ENCODE measurements at regions not wholly inside any gene's neighbourhood (a gene's known extent, or its start where the extent isn't known, plus 50 kb on each side); places are given as distances from the start of the nearest gene placed in this dataset.

DNA sequence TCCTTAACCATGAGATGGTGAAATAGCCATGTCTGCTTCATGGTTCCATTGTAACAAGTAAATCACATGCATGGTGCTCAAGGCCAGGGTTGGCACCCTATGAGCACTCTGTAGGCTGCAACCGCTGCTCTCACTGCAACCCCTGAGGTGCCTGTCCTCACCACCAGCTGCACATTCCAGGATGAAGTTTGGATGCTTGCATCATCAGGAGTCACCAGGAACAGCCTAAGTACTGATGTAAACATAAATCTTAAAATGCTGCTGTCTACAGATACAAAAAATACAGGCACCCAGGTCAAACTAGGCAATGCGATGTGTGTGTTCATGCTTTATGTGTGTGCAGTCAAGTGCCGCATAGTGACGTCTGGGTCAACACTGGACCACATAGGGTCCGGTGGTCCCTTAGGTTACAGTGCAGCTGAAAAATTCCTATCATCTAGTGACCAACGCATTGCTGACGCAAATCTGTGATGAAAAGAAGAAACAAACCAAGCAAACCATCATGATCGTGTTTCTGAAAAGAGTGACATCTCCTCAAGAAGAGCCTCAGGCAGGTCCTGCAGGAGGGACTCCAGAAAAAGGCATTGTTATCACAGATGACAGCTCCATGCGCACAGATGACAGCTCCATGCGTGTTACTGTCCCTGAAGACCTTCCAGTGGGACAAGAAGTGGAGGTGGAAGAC is 234.8 kb downstream of the AUH start:
- Histone ChIP-seq H4K20me1 (ENCODE audit: control insufficient read depth, insufficient read depth, low read length, poor library complexity, severe bottlenecking) (no peaks in the 10 kb centered on the region), H3K27me3 (replicated peaks in 1 of 4; ENCODE audit: control extremely low read depth in 1 of 4, control insufficient read depth in 3 of 4, insufficient read depth in 4 of 4, low read length in 3 of 4) (no peaks in the 10 kb centered on the region), H3K4me2 (replicated peaks; ENCODE audit: low read depth, low read length, poor library complexity, severe bottlenecking) (no peak overlapping the region), H3K4me1 (ENCODE audit: control insufficient read depth in 2 of 2, insufficient read depth in 2 of 2, low read length in 2 of 2) (no peaks in the 10 kb centered on the region), H3K79me2 (ENCODE audit: control insufficient read depth, insufficient read depth, low read length) (no peaks in the 10 kb centered on the region), H3K9ac (ENCODE audit: low read length) (no peak overlapping the region), H3K4me3 (ENCODE audit: control extremely low read depth in 1 of 5, extremely low read depth in 1 of 5, insufficient read depth in 1 of 5, low read depth in 2 of 5, low read length in 4 of 5) (no peak overlapping the region), H2AFZ (ENCODE audit: insufficient read depth, low read depth, low read length, poor library complexity, severe bottlenecking) (no peak overlapping the region), H3K36me3 (replicated peaks in 1 of 2; ENCODE audit: control extremely low read depth in 1 of 2, control insufficient read depth in 1 of 2, extremely low read depth in 1 of 2, insufficient read depth in 2 of 2, low read length in 1 of 2) (no peaks in the 10 kb centered on the region), H3K9me3 (ENCODE audit: control extremely low read depth in 1 of 3, control insufficient read depth in 2 of 3, insufficient read depth in 1 of 3, low read length in 2 of 3) (peaks cover 0 to 2% (median 2%) of the 10 kb centered on the region in 3 donors), H3K27ac (ENCODE audit: low read length in 2 of 2) (no peak overlapping the region)
- no peak for ATAC-seq (ENCODE audit: low read depth)
- H3K4me1 Mint-ChIP-seq = no peaks in the 10 kb centered on the region
- H3K27ac Mint-ChIP-seq = no peak overlapping the region
- peaks cover 3% of the 10 kb centered on the region for H3K9me3 Mint-ChIP-seq (ENCODE audit: insufficient read depth)
- H3K4me3 Mint-ChIP-seq = no peak overlapping the region
- ChIA-PET CTCF (no interaction called here), POLR2A (no interaction called here)
- DNase-seq = no peak
- H3K27me3 Mint-ChIP-seq = no peaks in the 10 kb centered on the region
- TF ChIP-seq EZH2 (IDR thresholded peaks at IDR 0.05; ENCODE audit: borderline replicate concordance, insufficient read depth, low read depth, low read length, poor library complexity, severe bottlenecking) (no peak), CTCF (IDR thresholded peaks at IDR 0.05) (no peak)
- WGBS (ENCODE audit: insufficient coverage) = 96% methylated on average over 10 of the region's 10 CpGs
- intact Hi-C loops (cut with micrococcal nuclease) = no loop called here

GRCh38 chr9:91127653-91128052 is 234.1 kb downstream of the AUH start:
- no peak overlapping the region for H3K27ac Mint-ChIP-seq
- H4K20me1 ChIP-seq (ENCODE audit: control insufficient read depth, insufficient read depth, low read length, poor library complexity, severe bottlenecking) = no peaks in the 10 kb centered on the region
- H3K27me3 Mint-ChIP-seq = no peaks in the 10 kb centered on the region
- H2AFZ ChIP-seq (ENCODE audit: insufficient read depth, low read depth, low read length, poor library complexity, severe bottlenecking) = no peak overlapping the region
- H3K9ac ChIP-seq (ENCODE audit: low read length) = no peak overlapping the region
- intact Hi-C loops (cut with micrococcal nuclease) = no loop called here
- H3K27ac ChIP-seq (ENCODE audit: low read length in 2 of 2) = no peak overlapping the region
- no peaks in the 10 kb centered on the region for H3K27me3 ChIP-seq (replicated peaks in 1 of 4; ENCODE audit: control extremely low read depth in 1 of 4, control insufficient read depth in 3 of 4, insufficient read depth in 4 of 4, low read length in 3 of 4)
- no peak for TF ChIP-seq CTCF (IDR thresholded peaks at IDR 0.05)
- no peak for TF ChIP-seq EZH2 (IDR thresholded peaks at IDR 0.05; ENCODE audit: borderline replicate concordance, insufficient read depth, low read depth, low read length, poor library complexity, severe bottlenecking)
- H3K9me3 Mint-ChIP-seq (ENCODE audit: insufficient read depth) = no peaks in the 10 kb centered on the region
- H3K4me1 Mint-ChIP-seq = no peaks in the 10 kb centered on the region
- WGBS (ENCODE audit: insufficient coverage) = no CpG with 5 or more reads among the region's 1 CpG
- CTCF ChIA-PET = no interaction called here
- no peaks in the 10 kb centered on the region for H3K4me1 ChIP-seq (ENCODE audit: control insufficient read depth in 2 of 2, insufficient read depth in 2 of 2, low read length in 2 of 2)
- peaks cover 0 to 2% (median 0%) of the 10 kb centered on the region in 3 donors for H3K9me3 ChIP-seq (ENCODE audit: control extremely low read depth in 1 of 3, control insufficient read depth in 2 of 3, insufficient read depth in 1 of 3, low read length in 2 of 3)
- DNase-seq (no peak), ATAC-seq (ENCODE audit: low read depth) (no peak)
- H3K79me2 ChIP-seq (ENCODE audit: control insufficient read depth, insufficient read depth, low read length) = no peaks in the 10 kb centered on the region
- no peak overlapping the region for H3K4me3 ChIP-seq (ENCODE audit: control extremely low read depth in 1 of 5, extremely low read depth in 1 of 5, insufficient read depth in 1 of 5, low read depth in 2 of 5, low read length in 4 of 5)
- H3K4me2 ChIP-seq (replicated peaks; ENCODE audit: low read depth, low read length, poor library complexity, severe bottlenecking) = no peak overlapping the region
- POLR2A ChIA-PET = no interaction called here
- H3K36me3 ChIP-seq (replicated peaks in 1 of 2; ENCODE audit: control extremely low read depth in 1 of 2, control insufficient read depth in 1 of 2, extremely low read depth in 1 of 2, insufficient read depth in 2 of 2, low read length in 1 of 2) = no peaks in the 10 kb centered on the region
- no peak overlapping the region for H3K4me3 Mint-ChIP-seq
